T-helper 1 cell treated with Interleukin-12 subunit alpha and Interleukin-12 subunit beta and Interleukin-4 antibody, amounts not matched to agents 30 μg/mL and 1 μg/mL, for 36 hours (primary cell): ENCODE measurements at regions not wholly inside any gene's neighbourhood (a gene's known extent, or its start where the extent isn't known, plus 50 kb on each side); places are given as distances from the start of the nearest gene placed in this dataset.

ENCODE experiments used
- H3K27ac Mint-ChIP-seq: one replicate; pipeline ENCODE4 v1.8.0; 2021; ENCODE audit warnings: mild to moderate bottlenecking, mixed read lengths
- H3K27me3 Mint-ChIP-seq: one replicate; pipeline ENCODE4 v1.8.0; 2021; ENCODE audit warnings: low read depth, mixed read lengths
- H3K36me3 Mint-ChIP-seq: one replicate; pipeline ENCODE4 v1.8.0; 2021; ENCODE audit warnings: low read depth, mixed read lengths
- H3K4me1 Mint-ChIP-seq: one replicate; pipeline ENCODE4 v1.8.0; 2021; ENCODE audit warnings: low read depth, mixed read lengths
- H3K4me3 Mint-ChIP-seq: one replicate; pipeline ENCODE4 v1.8.0; 2021; ENCODE audit warnings: mild to moderate bottlenecking, moderate library complexity, mixed read lengths
- H3K9me3 Mint-ChIP-seq: one replicate; pipeline ENCODE4 v1.8.0; 2021; ENCODE audit warnings: mixed read lengths

DNA sequence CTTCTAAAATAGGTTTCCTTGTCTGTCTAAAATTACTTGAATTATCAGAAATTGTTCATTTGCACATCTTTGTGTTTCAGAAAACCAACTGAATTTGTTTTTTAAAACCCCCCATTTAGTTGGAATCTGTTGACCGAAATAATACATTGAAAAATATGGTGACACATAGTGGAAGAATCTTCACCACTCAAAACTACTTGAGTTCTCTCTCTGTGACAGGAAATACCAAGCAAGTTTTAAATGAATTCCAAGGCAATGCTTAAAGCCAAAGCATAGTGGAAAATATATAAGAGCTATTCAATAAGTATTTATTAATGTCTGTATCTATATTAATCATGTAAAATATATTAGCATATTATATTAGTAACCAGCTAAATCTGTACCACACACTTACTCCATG, 224.9 kb upstream of the COL8A1 start:
- Mint-ChIP-seq H3K4me1 (no peaks in the 10 kb centered on the region), H3K27ac (no peak overlapping the region), H3K27me3 (no peaks in the 10 kb centered on the region), H3K9me3 (no peaks in the 10 kb centered on the region), H3K36me3 (no peaks in the 10 kb centered on the region), H3K4me3 (no peak overlapping the region)

DNA sequence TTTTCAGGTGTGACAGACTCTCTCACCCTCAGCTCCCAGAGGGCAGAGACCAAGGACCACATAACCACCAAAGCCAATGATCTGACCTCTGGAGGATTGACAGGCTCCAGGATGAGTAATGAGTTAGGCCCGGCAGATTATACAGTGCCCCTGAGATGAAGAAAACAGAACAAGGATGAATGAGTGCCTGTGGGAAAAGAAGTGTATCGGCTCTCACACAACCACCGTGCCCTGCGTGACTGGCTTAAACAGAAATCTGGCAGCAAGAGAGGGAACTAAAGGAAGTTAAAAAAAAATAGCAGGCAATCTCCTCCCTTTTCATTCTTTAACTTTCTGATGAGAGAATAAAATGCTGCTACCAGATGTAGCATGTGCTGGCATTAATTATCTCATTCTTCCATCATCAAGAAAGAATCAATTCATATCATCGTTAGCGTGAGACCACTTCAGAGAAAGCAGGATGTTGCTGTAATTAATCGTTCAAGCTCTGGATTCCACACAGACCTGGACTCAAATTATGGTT, 227.5 kb upstream of the COL8A1 start:
- Mint-ChIP-seq H3K27ac (no peak overlapping the region), H3K27me3 (no peaks in the 10 kb centered on the region), H3K4me1 (peaks cover 2% of the 10 kb centered on the region), H3K9me3 (no peaks in the 10 kb centered on the region), H3K4me3 (no peak overlapping the region), H3K36me3 (no peaks in the 10 kb centered on the region)

DNA sequence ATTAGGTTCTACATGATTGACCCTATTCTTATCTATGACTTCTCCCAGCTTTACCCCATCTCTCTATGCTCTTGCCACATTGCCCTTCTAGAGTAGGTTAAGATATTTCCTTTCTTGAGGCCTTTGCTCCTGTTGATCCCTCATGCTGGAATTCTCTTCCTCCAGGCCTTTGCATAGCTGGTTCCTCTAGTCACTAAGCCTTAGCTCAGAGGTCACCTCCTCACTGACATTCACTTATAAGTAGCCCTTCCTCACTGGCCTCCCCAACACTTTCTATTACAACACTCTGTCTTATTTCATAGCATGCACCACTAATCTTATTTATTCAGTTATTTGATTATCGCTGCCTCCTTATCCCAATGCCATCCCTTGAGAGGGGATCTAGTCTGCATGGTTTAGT, 228.4 kb upstream of the COL8A1 start:
- no peaks in the 10 kb centered on the region for H3K36me3 Mint-ChIP-seq
- H3K9me3 Mint-ChIP-seq, result no peaks in the 10 kb centered on the region
- no peak overlapping the region for H3K27ac Mint-ChIP-seq
- no peaks in the 10 kb centered on the region for H3K27me3 Mint-ChIP-seq
- no peak overlapping the region for H3K4me3 Mint-ChIP-seq
- peaks cover 2% of the 10 kb centered on the region for H3K4me1 Mint-ChIP-seq

DNA sequence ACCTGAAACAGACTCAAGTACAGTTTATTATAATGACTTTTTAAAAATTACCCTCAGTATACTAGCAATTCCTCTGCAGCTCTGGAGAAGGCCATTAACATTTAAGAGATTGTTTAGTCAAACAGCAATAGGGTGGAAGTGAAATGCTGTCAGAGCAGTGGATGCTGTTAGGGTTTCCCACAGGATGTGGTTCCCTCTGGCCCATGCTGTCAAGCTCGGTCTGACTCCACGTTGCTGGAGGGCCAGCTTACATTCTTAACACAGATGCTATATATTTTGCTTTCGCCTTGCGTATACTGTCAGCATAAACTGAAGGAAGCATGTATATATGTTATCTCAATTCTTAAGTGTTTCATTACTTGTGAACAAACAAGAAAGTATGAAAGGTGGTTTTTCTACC, 231.1 kb upstream of the COL8A1 start:
- Mint-ChIP-seq H3K4me1 (peaks cover 2% of the 10 kb centered on the region), H3K36me3 (no peaks in the 10 kb centered on the region), H3K27me3 (no peaks in the 10 kb centered on the region), H3K27ac (no peak overlapping the region), H3K9me3 (no peaks in the 10 kb centered on the region), H3K4me3 (no peak overlapping the region)

DNA sequence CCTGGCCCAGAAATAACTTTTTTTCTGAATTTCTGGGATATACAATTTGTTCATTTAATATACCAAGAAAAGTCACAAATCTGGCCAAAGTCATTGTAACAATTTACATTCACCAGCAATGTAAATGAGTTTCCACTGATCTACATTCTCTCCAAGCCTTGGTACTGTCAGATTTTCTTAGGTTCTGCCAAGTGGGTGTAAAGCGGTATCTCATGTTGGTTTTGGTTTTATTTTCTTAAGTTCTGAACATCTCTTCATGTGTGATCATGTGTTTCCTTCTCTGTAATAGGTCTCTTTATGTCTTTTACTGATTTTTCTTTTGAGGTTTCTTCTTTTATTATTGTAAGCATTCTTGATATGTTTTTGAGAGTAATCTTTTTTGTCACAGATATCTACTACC, 235.6 kb upstream of the COL8A1 start:
- Mint-ChIP-seq H3K4me1 (peaks cover 2% of the 10 kb centered on the region), H3K9me3 (peaks cover 23% of the 10 kb centered on the region), H3K4me3 (no peak overlapping the region), H3K27ac (no peak overlapping the region), H3K36me3 (no peaks in the 10 kb centered on the region), H3K27me3 (no peaks in the 10 kb centered on the region)

DNA sequence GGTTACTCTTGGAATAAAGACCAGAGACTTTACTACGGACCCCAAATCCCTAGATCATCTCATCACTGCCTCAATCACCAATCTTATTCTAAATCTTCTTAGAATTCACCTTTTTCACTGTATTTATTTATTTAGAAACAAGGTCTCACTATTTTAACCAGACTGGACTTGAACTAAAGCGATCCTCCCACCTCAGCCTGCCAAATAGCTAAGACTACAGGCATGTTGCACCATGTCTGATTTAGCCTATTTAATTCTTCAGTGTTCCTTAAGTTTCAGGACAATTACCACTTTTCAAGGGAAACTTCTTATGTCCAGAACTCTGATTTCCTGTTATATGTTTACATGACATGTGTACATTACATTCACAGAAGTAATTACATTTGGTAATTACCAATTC, 238.0 kb upstream of the COL8A1 start:
- peaks cover 34% of the 10 kb centered on the region for H3K9me3 Mint-ChIP-seq
- no peaks in the 10 kb centered on the region for H3K27me3 Mint-ChIP-seq
- H3K36me3 Mint-ChIP-seq, result no peaks in the 10 kb centered on the region
- no peak overlapping the region for H3K27ac Mint-ChIP-seq
- no peaks in the 10 kb centered on the region for H3K4me1 Mint-ChIP-seq
- no peak overlapping the region for H3K4me3 Mint-ChIP-seq

DNA sequence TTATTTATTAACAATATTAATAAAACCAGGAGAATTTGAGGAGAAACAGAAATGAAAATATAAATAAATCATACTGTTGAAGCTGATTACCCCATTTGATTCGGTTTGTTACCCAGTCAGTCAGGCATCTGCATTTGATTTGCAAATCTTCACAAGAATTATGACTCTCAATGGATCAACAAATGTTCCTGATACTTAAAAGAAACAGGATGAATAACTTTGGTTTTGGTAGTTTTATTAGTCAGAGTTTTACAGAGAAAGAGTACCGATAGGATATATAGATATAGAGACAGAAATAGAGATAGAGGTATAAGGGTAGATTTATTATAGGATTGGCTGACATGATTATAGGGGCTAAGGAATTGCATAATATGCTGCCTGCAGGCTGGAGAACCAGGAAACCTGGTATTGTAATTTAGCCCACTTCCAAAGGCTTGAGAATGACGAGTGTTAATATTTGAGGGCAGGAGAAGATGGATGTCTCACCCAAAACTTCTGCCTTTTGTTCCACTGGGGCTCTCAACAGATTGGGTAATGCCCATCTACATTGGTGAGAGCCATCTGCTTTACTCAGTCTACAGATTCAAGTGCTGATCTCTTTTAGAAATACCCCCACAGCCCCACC, 241.6 kb upstream of the COL8A1 start:
- no peaks in the 10 kb centered on the region for H3K4me1 Mint-ChIP-seq
- no peaks in the 10 kb centered on the region for H3K36me3 Mint-ChIP-seq
- no peak overlapping the region for H3K4me3 Mint-ChIP-seq
- H3K27ac Mint-ChIP-seq, result no peak overlapping the region
- H3K9me3 Mint-ChIP-seq, result peaks cover 36% of the 10 kb centered on the region
- no peaks in the 10 kb centered on the region for H3K27me3 Mint-ChIP-seq

DNA sequence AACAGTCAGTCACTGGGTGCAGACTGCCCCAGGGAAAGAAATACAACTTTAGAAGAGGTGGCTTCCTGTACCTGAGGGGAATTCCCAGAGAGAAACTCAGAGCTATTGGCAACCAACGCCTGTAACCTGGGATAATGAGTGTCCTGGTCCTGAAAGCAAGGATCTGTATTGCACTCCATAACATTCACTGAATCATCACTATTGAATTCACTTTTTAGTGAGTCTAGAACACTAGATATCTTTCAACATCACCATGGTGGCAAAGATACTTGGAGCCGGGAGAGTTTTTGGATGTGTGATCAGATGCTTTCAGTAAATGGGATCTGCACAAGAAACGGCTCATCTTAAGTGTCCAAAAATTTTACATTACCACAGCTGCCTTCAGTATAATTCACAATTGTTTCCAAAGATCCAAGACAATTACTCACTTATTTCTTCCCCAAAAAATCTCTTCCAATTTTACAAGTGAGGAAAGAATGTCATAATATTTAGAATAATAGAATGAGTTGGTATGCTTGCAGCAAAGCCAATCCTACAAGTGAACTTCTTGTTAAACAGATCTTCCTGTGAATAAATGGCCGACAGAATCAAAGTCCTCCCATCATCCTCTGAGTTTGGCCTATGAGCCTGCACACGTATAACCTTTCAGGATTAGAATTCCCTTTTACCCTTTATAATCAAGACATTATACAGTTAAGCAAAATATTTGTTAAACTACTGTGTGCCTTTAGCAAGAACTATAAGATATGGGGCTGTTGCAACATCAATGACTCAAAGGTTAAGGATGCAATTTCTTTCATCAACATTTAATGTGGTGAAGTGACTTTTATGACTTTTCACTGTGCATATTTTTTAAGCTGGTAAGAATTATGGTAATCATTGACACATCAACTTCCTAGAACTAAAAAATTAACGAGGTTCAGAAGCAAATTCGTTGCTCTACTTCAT, 243.3 kb upstream of the COL8A1 start:
- H3K27ac Mint-ChIP-seq, result no peak overlapping the region
- no peaks in the 10 kb centered on the region for H3K4me1 Mint-ChIP-seq
- H3K9me3 Mint-ChIP-seq, result peaks cover 32% of the 10 kb centered on the region
- H3K27me3 Mint-ChIP-seq, result no peaks in the 10 kb centered on the region
- H3K4me3 Mint-ChIP-seq, result no peak overlapping the region
- no peaks in the 10 kb centered on the region for H3K36me3 Mint-ChIP-seq

DNA sequence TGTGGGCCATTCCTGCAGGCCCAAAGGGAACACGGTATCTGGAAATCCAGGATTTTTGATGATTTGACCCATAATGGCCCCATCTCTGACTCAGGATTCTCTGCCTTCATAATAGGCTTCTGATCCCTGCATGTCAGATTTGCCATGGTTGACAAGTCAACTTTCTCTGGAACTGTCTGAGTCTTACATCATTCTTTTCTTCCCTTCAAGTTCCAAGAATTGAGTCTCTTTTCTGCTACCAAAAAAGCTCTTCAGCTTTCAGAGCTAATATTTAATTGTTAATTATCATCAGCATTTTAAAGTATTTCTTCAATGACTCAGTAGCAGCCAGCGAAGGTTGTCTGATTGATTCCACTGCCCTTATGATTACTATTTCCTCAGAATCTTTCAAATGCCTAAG, 244.4 kb upstream of the COL8A1 start:
- Mint-ChIP-seq H3K4me1 (no peaks in the 10 kb centered on the region), H3K27me3 (no peaks in the 10 kb centered on the region), H3K9me3 (peaks cover 24% of the 10 kb centered on the region), H3K36me3 (no peaks in the 10 kb centered on the region), H3K27ac (no peak overlapping the region), H3K4me3 (no peak overlapping the region)

DNA sequence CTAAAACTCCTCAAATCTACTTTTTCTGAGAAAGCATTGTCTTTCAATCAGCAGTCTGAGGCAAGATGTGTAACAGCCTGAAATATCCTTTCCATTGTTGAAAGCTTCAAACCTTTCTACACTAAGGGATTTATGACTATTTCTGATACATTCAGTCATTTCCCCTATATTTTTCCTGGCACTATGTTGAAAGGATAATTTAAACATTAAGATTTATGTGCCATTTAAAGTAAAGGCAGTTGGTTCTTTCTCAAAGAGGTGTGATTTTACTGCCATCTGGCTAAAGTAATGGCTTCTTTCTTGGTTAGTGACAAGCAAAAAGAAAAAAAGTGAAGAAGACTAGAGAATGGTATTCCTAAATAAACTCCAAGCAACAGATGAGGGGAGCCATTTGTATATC, 249.6 kb upstream of the COL8A1 start:
- Mint-ChIP-seq H3K27me3 (no peaks in the 10 kb centered on the region), H3K4me1 (no peaks in the 10 kb centered on the region), H3K4me3 (no peak overlapping the region), H3K9me3 (no peaks in the 10 kb centered on the region), H3K27ac (no peak overlapping the region), H3K36me3 (no peaks in the 10 kb centered on the region)

DNA sequence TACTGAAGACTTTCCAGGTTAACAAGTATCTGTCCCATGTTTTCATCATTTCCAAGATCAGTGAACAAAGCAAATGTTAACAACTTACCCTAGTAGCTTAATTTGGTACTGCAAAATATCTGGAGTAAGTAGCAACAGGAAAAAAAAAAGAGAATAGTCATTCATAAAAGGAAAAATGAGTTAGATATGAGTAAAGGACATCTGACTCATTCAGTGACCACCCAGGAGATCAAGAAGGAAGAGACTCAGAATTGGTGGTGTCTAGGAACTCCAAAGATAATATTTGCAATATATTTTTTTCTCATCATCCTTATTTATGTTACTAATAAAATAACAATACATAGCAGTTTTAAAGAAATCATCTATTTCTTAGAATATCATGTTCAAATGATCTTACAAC, 253.8 kb upstream of the COL8A1 start:
- no peak overlapping the region for H3K27ac Mint-ChIP-seq
- no peak overlapping the region for H3K4me3 Mint-ChIP-seq
- no peaks in the 10 kb centered on the region for H3K27me3 Mint-ChIP-seq
- no peaks in the 10 kb centered on the region for H3K4me1 Mint-ChIP-seq
- H3K9me3 Mint-ChIP-seq, result no peaks in the 10 kb centered on the region
- no peaks in the 10 kb centered on the region for H3K36me3 Mint-ChIP-seq

DNA sequence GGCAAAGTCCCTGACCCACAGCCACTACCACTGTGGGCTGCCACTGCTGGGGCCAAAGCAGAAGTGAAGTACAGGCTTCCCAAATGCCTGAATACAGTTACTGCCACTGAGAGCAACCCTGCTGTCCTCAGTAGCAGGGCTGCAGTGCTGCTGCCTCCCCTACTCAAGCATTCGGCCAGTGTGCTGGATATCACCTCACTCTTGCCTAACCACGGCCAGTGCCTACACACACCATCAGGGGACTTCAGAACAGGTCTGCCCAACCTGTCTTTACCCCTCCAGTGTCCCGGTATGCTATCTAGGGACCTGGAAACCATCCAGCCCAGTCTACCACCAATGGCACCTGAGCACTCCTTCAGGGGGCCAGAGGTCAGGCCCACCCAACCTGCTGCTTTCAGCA, 261.5 kb upstream of the COL8A1 start:
- Mint-ChIP-seq H3K27me3 (no peaks in the 10 kb centered on the region), H3K4me3 (no peak overlapping the region), H3K27ac (no peak overlapping the region), H3K36me3 (no peaks in the 10 kb centered on the region), H3K4me1 (no peaks in the 10 kb centered on the region), H3K9me3 (peaks cover 5% of the 10 kb centered on the region)

DNA sequence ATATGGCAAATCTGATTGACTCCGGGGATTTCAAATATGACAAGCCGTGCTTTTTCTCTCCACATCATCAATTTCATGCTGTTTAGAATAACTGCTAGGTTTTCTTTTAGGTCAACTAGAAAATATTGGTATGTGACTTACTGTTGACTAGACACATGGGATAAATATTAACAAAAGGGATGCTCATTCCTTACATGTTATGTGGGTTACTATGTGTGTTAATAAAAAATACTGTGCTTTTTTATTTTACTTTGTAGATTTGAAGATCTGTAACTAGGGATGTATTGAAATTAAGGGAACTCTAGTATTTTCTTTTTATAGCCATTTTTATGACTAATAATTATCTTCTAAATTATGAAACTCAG, 264.6 kb upstream of the COL8A1 start:
- no peaks in the 10 kb centered on the region for H3K27me3 Mint-ChIP-seq

DNA sequence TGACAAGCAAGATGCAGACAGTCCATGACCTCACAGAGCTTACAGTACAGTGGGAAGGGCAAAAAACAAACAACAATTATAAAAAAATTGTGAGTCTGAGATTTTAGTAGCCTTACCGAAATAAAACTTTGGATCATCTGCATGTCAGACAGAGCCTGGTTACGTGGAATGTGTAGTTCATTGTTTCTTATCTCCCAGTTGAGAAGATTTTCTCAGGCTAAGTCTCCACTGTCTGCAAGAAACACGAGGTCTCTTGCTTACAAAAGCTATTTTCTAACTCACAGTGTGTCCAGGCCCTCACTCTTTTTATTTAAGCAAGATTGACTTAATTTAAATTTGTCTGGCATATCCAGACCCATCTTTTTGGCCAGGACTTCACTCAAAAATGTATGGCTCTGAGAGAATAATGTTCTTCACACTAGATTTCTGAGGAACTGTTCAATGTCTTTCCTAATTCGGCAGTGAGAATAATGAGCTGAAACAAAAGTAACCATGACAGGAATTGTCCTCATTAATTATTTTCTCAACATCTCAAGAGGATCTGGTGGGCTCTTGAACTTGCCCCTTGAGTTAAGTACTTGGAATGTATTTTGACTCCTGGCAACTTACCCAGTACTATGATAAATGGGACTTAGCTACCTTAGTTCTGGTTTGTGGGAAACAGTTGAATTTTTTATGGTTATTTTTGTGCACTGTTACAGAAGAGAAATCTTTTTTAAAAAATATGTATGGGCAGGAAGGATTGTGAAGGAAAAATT, 265.1 kb upstream of the COL8A1 start:
- H3K27me3 Mint-ChIP-seq, result no peaks in the 10 kb centered on the region
- H3K27ac Mint-ChIP-seq, result no peak overlapping the region
- no peak overlapping the region for H3K4me3 Mint-ChIP-seq
- H3K4me1 Mint-ChIP-seq, result no peaks in the 10 kb centered on the region
- H3K9me3 Mint-ChIP-seq, result peaks cover 8% of the 10 kb centered on the region
- H3K36me3 Mint-ChIP-seq, result no peaks in the 10 kb centered on the region

More for the DNA sequence above, 264.6 kb upstream of the COL8A1 start:
- H3K27ac Mint-ChIP-seq, result no peak overlapping the region
- no peak overlapping the region for H3K4me3 Mint-ChIP-seq
- no peaks in the 10 kb centered on the region for H3K4me1 Mint-ChIP-seq
- H3K9me3 Mint-ChIP-seq, result peaks cover 8% of the 10 kb centered on the region
- no peaks in the 10 kb centered on the region for H3K36me3 Mint-ChIP-seq
